ENCODE measurements at regions not wholly inside any gene's neighbourhood (a gene's known extent, or its start where the extent isn't known, plus 50 kb on each side); places are given as distances from the start of the nearest gene placed in this dataset.

GRCh38 chr16:85220964-85221731 is 108.9 kb upstream of the CIBAR2 start:
- Histone ChIP-seq H4K20me1 (ENCODE audit: insufficient read depth, low read length) (no peaks in the 10 kb centered on the region), H3K27me3 (ENCODE audit: low read depth, low read length) (no peaks in the 10 kb centered on the region), H3K4me3 (ENCODE audit: low read length) (no peak overlapping the region), H3K4me2 (ENCODE audit: low read length) (no peak overlapping the region), H3K79me2 (ENCODE audit: low read length) (no peaks in the 10 kb centered on the region), H3K9me3 (ENCODE audit: insufficient read depth, low read length) (no peaks in the 10 kb centered on the region), H3K4me1 (ENCODE audit: low read length) (no peaks in the 10 kb centered on the region), H2AFZ (ENCODE audit: low read depth, low read length) (no peak overlapping the region), H3K36me3 (replicated peaks; ENCODE audit: low read depth, low read length) (no peaks in the 10 kb centered on the region), H3K9ac (ENCODE audit: low read length) (no peak overlapping the region), H3K27ac (ENCODE audit: low read length) (no peak overlapping the region)
- no peak for TF ChIP-seq CTCF (IDR thresholded peaks at IDR 0.05; ENCODE audit: low read depth, low read length)

- Histone ChIP-seq H3K36me3 (replicated peaks; ENCODE audit: low read depth, low read length) (no peaks in the 10 kb centered on the region), H3K79me2 (ENCODE audit: low read length) (no peaks in the 10 kb centered on the region), H2AFZ (ENCODE audit: low read depth, low read length) (no peak overlapping the region), H3K27me3 (ENCODE audit: low read depth, low read length) (no peaks in the 10 kb centered on the region), H3K4me2 (ENCODE audit: low read length) (no peak overlapping the region), H4K20me1 (ENCODE audit: insufficient read depth, low read length) (no peaks in the 10 kb centered on the region), H3K9me3 (ENCODE audit: insufficient read depth, low read length) (no peaks in the 10 kb centered on the region), H3K4me1 (ENCODE audit: low read length) (no peaks in the 10 kb centered on the region), H3K27ac (ENCODE audit: low read length) (no peak overlapping the region), H3K9ac (ENCODE audit: low read length) (no peak overlapping the region), H3K4me3 (ENCODE audit: low read length) (no peak overlapping the region)
- TF ChIP-seq EZH2phosphoT487 (IDR thresholded peaks at IDR 0.05; ENCODE audit: low read depth) (no peak), CTCF (IDR thresholded peaks at IDR 0.05; ENCODE audit: low read depth, low read length) (no peak)
Measured at GRCh38 chr16:85221771-85222154, 109.5 kb upstream of the CIBAR2 start.

DNA sequence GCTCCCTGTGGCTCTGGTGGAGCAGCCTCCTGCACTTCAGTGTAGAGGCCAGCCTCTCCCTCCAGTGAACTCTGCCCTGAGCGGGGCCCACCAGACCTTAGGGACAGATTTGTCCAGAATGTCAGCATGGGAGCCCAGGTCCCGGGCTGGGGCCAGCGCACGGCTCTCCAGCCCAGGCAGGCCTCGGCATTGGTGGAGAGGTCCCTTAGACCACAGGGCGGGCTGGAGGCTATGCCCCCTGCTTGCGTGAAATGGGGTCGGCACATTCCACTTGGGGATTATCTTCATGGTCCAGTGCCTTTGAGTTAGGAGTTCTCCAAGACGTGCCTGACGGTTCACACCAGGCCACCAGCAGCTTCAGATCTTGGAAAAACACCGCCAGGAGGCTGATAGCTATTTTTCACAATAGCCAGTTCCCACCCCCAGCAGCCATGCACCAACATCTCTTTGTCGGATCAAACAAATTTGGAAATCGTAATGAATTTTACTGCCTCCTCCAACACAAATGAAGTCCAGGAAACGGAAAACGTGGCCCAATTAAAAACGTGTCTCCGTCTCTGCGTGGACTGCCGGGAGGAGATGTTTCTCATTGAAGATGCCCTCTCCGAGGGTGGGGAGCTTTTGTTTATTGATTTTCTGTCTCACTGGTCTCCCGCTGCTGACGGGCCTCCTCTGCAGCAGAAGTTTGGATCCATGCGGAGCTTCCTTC is 110.0 kb upstream of the CIBAR2 start:
- Histone ChIP-seq H3K4me3 (ENCODE audit: low read length) (no peak overlapping the region), H2AFZ (ENCODE audit: low read depth, low read length) (no peak overlapping the region), H3K4me2 (ENCODE audit: low read length) (no peak overlapping the region), H4K20me1 (ENCODE audit: insufficient read depth, low read length) (no peaks in the 10 kb centered on the region), H3K9me3 (ENCODE audit: insufficient read depth, low read length) (no peaks in the 10 kb centered on the region), H3K79me2 (ENCODE audit: low read length) (no peaks in the 10 kb centered on the region), H3K4me1 (ENCODE audit: low read length) (peaks cover 5% of the 10 kb centered on the region), H3K36me3 (replicated peaks; ENCODE audit: low read depth, low read length) (no peaks in the 10 kb centered on the region), H3K9ac (ENCODE audit: low read length) (no peak overlapping the region), H3K27ac (ENCODE audit: low read length) (no peak overlapping the region), H3K27me3 (ENCODE audit: low read depth, low read length) (no peaks in the 10 kb centered on the region)
- TF ChIP-seq EZH2phosphoT487 (IDR thresholded peaks at IDR 0.05; ENCODE audit: low read depth) (no peak), CTCF (IDR thresholded peaks at IDR 0.05; ENCODE audit: low read depth, low read length) (no peak)

- Histone ChIP-seq H3K9me3 (ENCODE audit: insufficient read depth, low read length) (no peaks in the 10 kb centered on the region), H3K4me1 (ENCODE audit: low read length) (peaks cover 9% of the 10 kb centered on the region), H2AFZ (ENCODE audit: low read depth, low read length) (no peak overlapping the region), H3K4me2 (ENCODE audit: low read length) (no peak overlapping the region), H3K9ac (ENCODE audit: low read length) (no peak overlapping the region), H4K20me1 (ENCODE audit: insufficient read depth, low read length) (no peaks in the 10 kb centered on the region), H3K27ac (ENCODE audit: low read length) (no peak overlapping the region), H3K4me3 (ENCODE audit: low read length) (no peak overlapping the region), H3K36me3 (replicated peaks; ENCODE audit: low read depth, low read length) (no peaks in the 10 kb centered on the region), H3K79me2 (ENCODE audit: low read length) (no peaks in the 10 kb centered on the region), H3K27me3 (ENCODE audit: low read depth, low read length) (no peaks in the 10 kb centered on the region)
- no peak for TF ChIP-seq EZH2phosphoT487 (IDR thresholded peaks at IDR 0.05; ENCODE audit: low read depth)
- no peak for TF ChIP-seq CTCF (IDR thresholded peaks at IDR 0.05; ENCODE audit: low read depth, low read length)
Measured at GRCh38 chr16:85225257-85225656, 113.0 kb upstream of the CIBAR2 start.
